Neural progenitor cell (in vitro differentiated cells): ENCODE measurements at regions not wholly inside any gene's neighbourhood (a gene's known extent, or its start where the extent isn't known, plus 50 kb on each side); places are given as distances from the start of the nearest gene placed in this dataset.

Source experiments
- DNase-seq: peaks from one replicate; pipeline ENCODE4 v3.0.0-alpha.2; 2016; ENCODE audit warnings: low spot score
- H2AFZ ChIP-seq: fragments of 200-600 bp; sonication (generic); replicated peaks from 2 replicates; pipeline ENCODE4 v1.6.1; 2016; ENCODE audit warnings: antibody characterized with exemption
- H3F3A ChIP-seq: fragments of 200-600 bp; sonication (generic); 2 replicates; pipeline ENCODE4 v1.6.1; 2016; ENCODE audit warnings: antibody characterized with exemption, low read depth
- H3K27ac ChIP-seq: fragments of 200-600 bp; sonication (generic); 2 replicates; pipeline ENCODE4 v1.5.1; 2016; ENCODE audit warnings: mild to moderate bottlenecking
- H3K27me3 ChIP-seq: fragments of 200-600 bp; sonication (generic); 2 replicates; pipeline ENCODE4 v1.6.1; 2016; ENCODE audit warnings: mild to moderate bottlenecking, moderate library complexity
- H3K36me3 ChIP-seq: fragments of 200-600 bp; sonication (generic); 2 replicates; pipeline ENCODE4 v1.5.1; 2016
- H3K4me1 ChIP-seq: fragments of 200-600 bp; sonication (generic); 2 replicates; pipeline ENCODE4 v1.6.1; 2016; ENCODE audit warnings: mixed run types
- H3K4me2 ChIP-seq: fragments of 200-600 bp; sonication (generic); 2 replicates; pipeline ENCODE4 v1.6.1; 2016
- H3K4me3 ChIP-seq: fragments of 200-600 bp; sonication (generic); 2 replicates; pipeline ENCODE4 v1.5.1; 2016
- H3K79me2 ChIP-seq: fragments of 200-600 bp; sonication (generic); 2 replicates; pipeline ENCODE4 v1.6.1; 2016; ENCODE audit warnings: low read depth
- H3K9ac ChIP-seq: fragments of 200-600 bp; sonication (generic); 2 replicates; pipeline ENCODE4 v1.6.1; 2016
- H3K9me3 ChIP-seq: fragments of 200-600 bp; sonication (generic); 2 replicates; pipeline ENCODE4 v1.5.1; 2016; ENCODE audit warnings: low read depth
- H4K20me1 ChIP-seq: fragments of 200-600 bp; sonication (generic); 2 replicates; pipeline ENCODE4 v1.6.1; 2016; ENCODE audit warnings: low read depth
- H3K27ac Mint-ChIP-seq: 3 replicates; pipeline ENCODE4 v1.8.0; 2021; ENCODE audit warnings: mixed read lengths
- H3K27me3 Mint-ChIP-seq: 2 replicates; pipeline ENCODE4 v1.8.0; 2022; ENCODE audit warnings: low read depth, mild to moderate bottlenecking, inconsistent platforms, moderate library complexity, mixed read lengths; ENCODE audit not compliant: insufficient read depth
- H3K36me3 Mint-ChIP-seq: 3 replicates; pipeline ENCODE4 v1.8.0; 2021; ENCODE audit warnings: mixed read lengths
- H3K4me1 Mint-ChIP-seq: 3 replicates; pipeline ENCODE4 v1.8.0; 2021; ENCODE audit warnings: mixed read lengths
- H3K4me3 Mint-ChIP-seq: 3 replicates; pipeline ENCODE4 v1.8.0; 2021; ENCODE audit warnings: mild to moderate bottlenecking, moderate library complexity, mixed read lengths
- H3K9me3 Mint-ChIP-seq: 3 replicates; pipeline ENCODE4 v1.8.0; 2020; ENCODE audit warnings: mixed read lengths
- CTCF ChIP-seq: fragments of 200-600 bp; sonication (generic); IDR thresholded peaks from 2 replicates; pipeline ENCODE4 v1.5.1; 2017; ENCODE audit warnings: antibody characterized with exemption, mild to moderate bottlenecking
- EZH2 ChIP-seq: fragments of 200-600 bp; sonication (generic); IDR thresholded peaks from 2 replicates; pipeline ENCODE4 v1.6.1; 2017; ENCODE audit warnings: antibody characterized with exemption, mild to moderate bottlenecking, moderate library complexity
- EZH2phosphoT487 ChIP-seq: fragments of 200-600 bp; sonication (generic); IDR thresholded peaks from 2 replicates; pipeline ENCODE4 v1.6.1; 2017; ENCODE audit warnings: antibody characterized with exemption

- Mint-ChIP-seq H3K27ac (no peak overlapping the region), H3K4me1 (no peaks in the 10 kb centered on the region)
- H3K36me3 ChIP-seq: no peaks in the 10 kb centered on the region
Measured at GRCh38 chr1:88126467-88126866, 557.6 kb upstream of the PKN2 start.

GRCh38 chr1:88133991-88134390 is 550.1 kb upstream of the PKN2 start:
- no peak for TF ChIP-seq CTCF
- TF ChIP-seq EZH2phosphoT487: no peak
- TF ChIP-seq EZH2: no peak
- Mint-ChIP-seq H3K4me1 (no peaks in the 10 kb centered on the region), H3K9me3 (peaks cover 2% of the 10 kb centered on the region), H3K27me3 (peaks cover 4% of the 10 kb centered on the region), H3K27ac (no peak overlapping the region), H3K4me3 (no peak overlapping the region), H3K36me3 (no peaks in the 10 kb centered on the region)
- Histone ChIP-seq H3K27ac (no peak overlapping the region), H3F3A (peaks cover 30% of the 10 kb centered on the region), H3K27me3 (no peaks in the 10 kb centered on the region), H4K20me1 (no peaks in the 10 kb centered on the region), H3K4me1 (peaks cover 28% of the 10 kb centered on the region), H3K9me3 (no peaks in the 10 kb centered on the region), H3K36me3 (no peaks in the 10 kb centered on the region), H3K9ac (no peak overlapping the region), H3K4me2 (no peak overlapping the region), H2AFZ (no peak overlapping the region), H3K79me2 (no peaks in the 10 kb centered on the region), H3K4me3 (no peak overlapping the region)
- DNase-seq: no peak

More at GRCh38 chr1:88126467-88126866, 557.6 kb upstream of the PKN2 start:
- Histone ChIP-seq H3K9me3 (no peaks in the 10 kb centered on the region), H3K27ac (no peak overlapping the region), H2AFZ (no peak overlapping the region), H3K27me3 (no peaks in the 10 kb centered on the region), H3K79me2 (no peaks in the 10 kb centered on the region), H3K9ac (no peak overlapping the region), H3F3A (no peaks in the 10 kb centered on the region), H3K4me1 (peaks cover 9% of the 10 kb centered on the region), H4K20me1 (no peaks in the 10 kb centered on the region), H3K4me3 (no peak overlapping the region), H3K4me2 (no peak overlapping the region)
- TF ChIP-seq EZH2phosphoT487: no peak
- TF ChIP-seq EZH2: no peak
- TF ChIP-seq CTCF: no peak
- H3K4me3 Mint-ChIP-seq: no peak overlapping the region
- DNase-seq: no peak
- peaks cover 3% of the 10 kb centered on the region for H3K27me3 Mint-ChIP-seq
- H3K36me3 Mint-ChIP-seq: peaks cover 2% of the 10 kb centered on the region
- peaks cover 2% of the 10 kb centered on the region for H3K9me3 Mint-ChIP-seq

- H3K36me3 Mint-ChIP-seq: no peaks in the 10 kb centered on the region
- no peak overlapping the region for H3K27ac ChIP-seq
- peak overlapping the region; percentile 12 for H3K4me2 ChIP-seq
- no peaks in the 10 kb centered on the region for H3K27me3 ChIP-seq
- H3K4me1 ChIP-seq: peaks cover 28% of the 10 kb centered on the region
- H3K4me3 ChIP-seq: no peak overlapping the region
- H3K4me3 Mint-ChIP-seq: no peak overlapping the region
- H3F3A ChIP-seq: peaks cover 30% of the 10 kb centered on the region
- no peaks in the 10 kb centered on the region for H4K20me1 ChIP-seq
- no peak overlapping the region for H3K9ac ChIP-seq
- peaks cover 2% of the 10 kb centered on the region for H3K9me3 Mint-ChIP-seq
- no peaks in the 10 kb centered on the region for H3K36me3 ChIP-seq
- no peak for DNase-seq
- H3K27me3 Mint-ChIP-seq: peaks cover 4% of the 10 kb centered on the region
- H3K9me3 ChIP-seq: no peaks in the 10 kb centered on the region
- no peaks in the 10 kb centered on the region for H3K4me1 Mint-ChIP-seq
- H3K79me2 ChIP-seq: no peaks in the 10 kb centered on the region
- TF ChIP-seq EZH2phosphoT487: no peak
- no peak for TF ChIP-seq CTCF
- TF ChIP-seq EZH2: no peak
- no peak overlapping the region for H3K27ac Mint-ChIP-seq
- H2AFZ ChIP-seq: no peak overlapping the region
Measured at GRCh38 chr1:88134983-88135921, 548.8 kb upstream of the PKN2 start.
